GM23338 (cell line): ENCODE measurements at regions not wholly inside any gene's neighbourhood (a gene's known extent, or its start where the extent isn't known, plus 50 kb on each side); places are given as distances from the start of the nearest gene placed in this dataset.
A peak's percentile ranks its signal among the peaks of the same experiment; 100 is the strongest.

Experiments used
- ATAC-seq: fragments of 200-7000 bp; cut with Tn5 transposase; 3 replicates; pipeline ENCODE4 v1.9.1; 2020
- DNase-seq: peaks from one replicate; pipeline ENCODE4 v3.0.0-alpha.2; 2015; ENCODE audit warnings: low spot score
- H2AFZ ChIP-seq: fragments of 200-600 bp; sonication (generic); 2 replicates; pipeline ENCODE4 v1.8.0; 2016; ENCODE audit warnings: antibody characterized with exemption, mild to moderate bottlenecking, moderate library complexity
- H3F3A ChIP-seq: fragments of 200-600 bp; sonication (generic); replicated peaks from 2 replicates; pipeline ENCODE4 v1.8.0; 2017; ENCODE audit warnings: antibody characterized with exemption, mixed run types, low read depth
- H3K27ac ChIP-seq: fragments of 200-600 bp; sonication (generic); 2 replicates; pipeline ENCODE4 v1.6.1; 2016; ENCODE audit warnings: low read depth
- H3K27me3 ChIP-seq: fragments of 200-600 bp; sonication (generic); 2 replicates; pipeline ENCODE4 v1.8.0; 2016; ENCODE audit warnings: mild to moderate bottlenecking, mixed run types, moderate library complexity; ENCODE audit not compliant: insufficient read depth
- H3K36me3 ChIP-seq: fragments of 200-600 bp; sonication (generic); 2 replicates; pipeline ENCODE4 v1.8.0; 2016; ENCODE audit warnings: mild to moderate bottlenecking; ENCODE audit not compliant: insufficient read depth
- H3K4me1 ChIP-seq: fragments of 200-600 bp; sonication (generic); 2 replicates; pipeline ENCODE4 v1.8.0; 2016; ENCODE audit warnings: mild to moderate bottlenecking, moderate library complexity; ENCODE audit not compliant: insufficient read depth
- H3K4me2 ChIP-seq: fragments of 200-600 bp; sonication (generic); 2 replicates; pipeline ENCODE4 v1.7.1; 2017; ENCODE audit warnings: mixed run types
- H3K4me3 ChIP-seq: fragments of 200-600 bp; sonication (generic); 2 replicates; pipeline ENCODE4 v1.6.1; 2016; ENCODE audit warnings: mixed run types
- H3K79me2 ChIP-seq: fragments of 200-600 bp; sonication (generic); replicated peaks from 2 replicates; pipeline ENCODE4 v1.8.0; 2017; ENCODE audit warnings: mild to moderate bottlenecking; ENCODE audit not compliant: insufficient read depth
- H3K9me2 ChIP-seq: fragments of 200-600 bp; sonication (generic); 2 replicates; pipeline ENCODE4 v1.8.0; 2017; ENCODE audit not compliant: insufficient read depth
- H4K20me1 ChIP-seq: fragments of 200-600 bp; sonication (generic); replicated peaks from 2 replicates; pipeline ENCODE4 v1.8.0; 2017; ENCODE audit warnings: mild to moderate bottlenecking; ENCODE audit not compliant: insufficient read depth
- H3K27ac Mint-ChIP-seq: 2 replicates; pipeline ENCODE4 v1.8.0; 2020; ENCODE audit warnings: inconsistent platforms, mild to moderate bottlenecking, moderate library complexity, mixed read lengths
- H3K27me3 Mint-ChIP-seq: 3 replicates; pipeline ENCODE4 v1.8.0; 2022; ENCODE audit warnings: low read depth, mild to moderate bottlenecking, moderate library complexity, mixed read lengths, inconsistent platforms; ENCODE audit not compliant: insufficient read depth, poor library complexity
- H3K36me3 Mint-ChIP-seq: 3 replicates; pipeline ENCODE4 v1.8.0; 2021; ENCODE audit warnings: low read depth, mild to moderate bottlenecking, inconsistent platforms, moderate library complexity, mixed read lengths
- H3K4me1 Mint-ChIP-seq: 3 replicates; pipeline ENCODE4 v1.8.0; 2020; ENCODE audit warnings: mild to moderate bottlenecking, inconsistent platforms, mixed read lengths
- H3K4me3 Mint-ChIP-seq: 3 replicates; pipeline ENCODE4 v1.8.0; 2021; ENCODE audit warnings: moderate library complexity, mild to moderate bottlenecking, inconsistent platforms, mixed read lengths
- H3K9me3 Mint-ChIP-seq: 3 replicates; pipeline ENCODE4 v1.8.0; 2020; ENCODE audit warnings: moderate library complexity, mild to moderate bottlenecking, inconsistent platforms, mixed read lengths
- CREB1 ChIP-seq: fragments of 250-450 bp; sonication (Bioruptor Pico); IDR thresholded peaks from 2 replicates; pipeline ENCODE4 v1.5.0; 2020; ENCODE audit warnings: low read depth, mild to moderate bottlenecking, moderate library complexity
- EZH2 ChIP-seq: fragments of 200-600 bp; sonication (generic); IDR thresholded peaks from one replicate; pipeline ENCODE4 v1.8.0; 2017; ENCODE audit warnings: antibody characterized with exemption, mild to moderate bottlenecking, low read depth; ENCODE audit not compliant: unreplicated experiment
- EZH2phosphoT487 ChIP-seq: fragments of 200-600 bp; sonication (generic); IDR thresholded peaks from one replicate; pipeline ENCODE4 v1.8.1; 2018; ENCODE audit warnings: antibody characterized with exemption; ENCODE audit not compliant: unreplicated experiment
- JUNB ChIP-seq: IDR thresholded peaks from one replicate; pipeline ENCODE4 v1.6.1; 2016; ENCODE audit warnings: antibody characterized with exemption; ENCODE audit not compliant: unreplicated experiment
- NANOG ChIP-seq: IDR thresholded peaks from 2 replicates; pipeline ENCODE4 v1.6.1; 2016; ENCODE audit warnings: antibody characterized with exemption, borderline replicate concordance
- POLR2AphosphoS5 ChIP-seq: IDR thresholded peaks from 2 replicates; pipeline ENCODE4 v1.6.1; 2016; ENCODE audit warnings: antibody characterized with exemption, low read depth
- REST ChIP-seq: IDR thresholded peaks from one replicate; pipeline ENCODE4 v1.6.1; 2018; ENCODE audit warnings: antibody characterized with exemption; ENCODE audit not compliant: unreplicated experiment
- STAT1 ChIP-seq: IDR thresholded peaks from one replicate; pipeline ENCODE4 v1.6.1; 2016; ENCODE audit warnings: antibody characterized with exemption; ENCODE audit not compliant: unreplicated experiment
- ZNF114 ChIP-seq: fragments of 250-450 bp; sonication (Bioruptor Pico); IDR thresholded peaks from 2 replicates; pipeline ENCODE4 v1.5.0; 2020; ENCODE audit warnings: mild to moderate bottlenecking, moderate library complexity
- ZNF462 ChIP-seq: fragments of 250-450 bp; sonication (Bioruptor Pico); IDR thresholded peaks from 2 replicates; pipeline ENCODE4 v1.5.0; 2020; ENCODE audit warnings: mild to moderate bottlenecking, moderate library complexity
- TF ChIP-seq, protein P1 (sequence below): IDR thresholded peaks from 2 replicates; pipeline ENCODE4 v1.6.1; 2016; ENCODE audit warnings: antibody characterized with exemption

DNA sequence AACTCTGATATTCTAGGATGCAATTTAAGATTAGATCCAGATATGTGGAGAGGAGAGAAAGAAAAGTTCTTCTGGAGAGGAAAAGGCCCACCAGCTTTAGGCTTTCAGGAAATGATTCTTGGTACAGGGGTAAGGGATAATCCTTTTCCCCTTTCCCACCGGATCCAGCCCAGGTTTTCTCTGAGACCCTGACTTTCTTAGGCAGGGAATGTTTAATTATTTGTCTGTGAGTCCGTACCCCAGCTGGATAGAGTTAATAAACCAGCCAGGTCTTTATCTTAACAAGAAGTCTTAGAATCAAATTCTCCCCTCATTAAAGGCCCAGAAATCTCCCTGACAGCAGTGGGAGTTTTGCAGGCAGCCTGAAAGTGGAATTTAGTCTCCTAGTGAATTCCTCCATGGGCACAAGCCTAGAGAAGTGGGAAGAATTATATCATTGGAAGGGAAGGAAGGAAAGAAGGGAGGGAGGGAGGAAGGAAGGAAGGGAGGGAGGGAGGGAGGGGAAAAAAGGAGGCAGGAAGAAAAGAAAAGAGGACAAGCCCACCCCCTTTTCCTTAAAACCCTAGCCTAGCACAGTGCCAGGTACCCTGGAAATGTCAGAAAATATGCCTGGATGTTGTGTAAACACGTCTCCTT lies 189.0 kb downstream of the PLPP3 start:
- DNase-seq (peak; percentile 82), ATAC-seq (peak; percentile 85)
- Mint-ChIP-seq H3K4me1 (peaks cover 25% of the 10 kb centered on the region), H3K4me3 (peak overlapping the region; percentile 64), H3K27ac (0 out of 2 replicates have a peak overlapping the region, but pooled peaks have one; percentile 60), H3K9me3 (no peaks in the 10 kb centered on the region), H3K36me3 (no peaks in the 10 kb centered on the region), H3K27me3 (no peaks in the 10 kb centered on the region)
- no peaks in the 10 kb centered on the region for H3K27me3 ChIP-seq
- peak overlapping the region; percentile 50 for H3K4me3 ChIP-seq
- peak overlapping the region; percentile 79; the same call in 1 of the 2 replicates for H3K27ac ChIP-seq
- no peaks in the 10 kb centered on the region for H3K36me3 ChIP-seq
- H4K20me1 ChIP-seq: no peaks in the 10 kb centered on the region
- H3K4me2 ChIP-seq: peak overlapping the region; percentile 78
- no peak for TF ChIP-seq ZNF114
- no peak for TF ChIP-seq EZH2
- no peak for TF ChIP-seq JUNB
- TF ChIP-seq EZH2phosphoT487: no peak
- TF ChIP-seq, protein P1, sequence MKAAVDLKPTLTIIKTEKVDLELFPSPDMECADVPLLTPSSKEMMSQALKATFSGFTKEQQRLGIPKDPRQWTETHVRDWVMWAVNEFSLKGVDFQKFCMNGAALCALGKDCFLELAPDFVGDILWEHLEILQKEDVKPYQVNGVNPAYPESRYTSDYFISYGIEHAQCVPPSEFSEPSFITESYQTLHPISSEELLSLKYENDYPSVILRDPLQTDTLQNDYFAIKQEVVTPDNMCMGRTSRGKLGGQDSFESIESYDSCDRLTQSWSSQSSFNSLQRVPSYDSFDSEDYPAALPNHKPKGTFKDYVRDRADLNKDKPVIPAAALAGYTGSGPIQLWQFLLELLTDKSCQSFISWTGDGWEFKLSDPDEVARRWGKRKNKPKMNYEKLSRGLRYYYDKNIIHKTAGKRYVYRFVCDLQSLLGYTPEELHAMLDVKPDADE: no peak
- TF ChIP-seq CREB1 (CRISPR knock-in tag): no peak
- H3K79me2 ChIP-seq: no peaks in the 10 kb centered on the region
- peak overlapping the region; percentile 89; the same call in 1 of the 2 replicates for H2AFZ ChIP-seq
- peaks cover 16% of the 10 kb centered on the region for H3K4me1 ChIP-seq
- peaks cover 9% of the 10 kb centered on the region; the same call in 1 of the 2 replicates for H3K9me2 ChIP-seq
- no peaks in the 10 kb centered on the region for H3F3A ChIP-seq

DNA sequence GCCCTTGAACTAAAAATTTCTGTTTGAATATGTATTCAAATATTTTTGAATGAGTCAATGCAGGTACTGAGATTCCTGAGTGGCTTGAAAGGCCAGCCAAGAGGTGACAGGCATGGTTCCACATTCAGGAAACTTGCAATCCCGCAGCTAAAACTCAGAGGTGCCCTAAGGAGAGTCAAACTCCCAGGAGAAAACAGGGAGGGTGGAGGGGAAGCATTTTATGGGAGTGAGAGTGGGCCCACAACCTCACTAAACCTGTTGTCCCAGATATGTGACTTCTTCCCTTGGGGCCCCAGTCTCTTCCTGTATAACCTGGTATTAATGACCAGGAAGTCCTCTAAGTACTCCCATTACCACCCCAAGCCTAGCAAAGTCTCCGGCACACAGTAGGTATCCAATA lies 189.6 kb downstream of the PLPP3 start:
- Mint-ChIP-seq H3K36me3 (no peaks in the 10 kb centered on the region), H3K9me3 (no peaks in the 10 kb centered on the region), H3K27ac (no peak overlapping the region), H3K27me3 (no peaks in the 10 kb centered on the region), H3K4me3 (no peak overlapping the region; the same call in 2 of the 3 replicates), H3K4me1 (peaks cover 25% of the 10 kb centered on the region)
- Histone ChIP-seq H3K27ac (no peak overlapping the region), H3K36me3 (no peaks in the 10 kb centered on the region), H3K27me3 (no peaks in the 10 kb centered on the region), H3K79me2 (no peaks in the 10 kb centered on the region), H2AFZ (no peak overlapping the region), H3K9me2 (peaks cover 9% of the 10 kb centered on the region; the same call in 1 of the 2 replicates), H4K20me1 (no peaks in the 10 kb centered on the region), H3K4me2 (peak overlapping the region; percentile 78), H3K4me1 (peaks cover 16% of the 10 kb centered on the region), H3K4me3 (no peak overlapping the region), H3F3A (no peaks in the 10 kb centered on the region)
- DNase-seq (peak; percentile 22), ATAC-seq (peak; percentile 41)
- no peak for TF ChIP-seq ZNF114
- TF ChIP-seq CREB1 (CRISPR knock-in tag): no peak
- TF ChIP-seq REST: no peak
- no peak for TF ChIP-seq NANOG
- TF ChIP-seq STAT1: no peak
- no peak for TF ChIP-seq ZNF462 (CRISPR knock-in tag)
- no peak for TF ChIP-seq POLR2AphosphoS5
- TF ChIP-seq EZH2phosphoT487: no peak
